BE2C (cell line): ENCODE measurements at regions not wholly inside any gene's neighbourhood (a gene's known extent, or its start where the extent isn't known, plus 50 kb on each side); places are given as distances from the start of the nearest gene placed in this dataset.

Source experiments
- DNase-seq: peaks from one replicate; pipeline ENCODE4 v3.0.0-alpha.2; 2020
- H3K27me3 ChIP-seq: fragments of 250-450 bp; sonication (Bioruptor Pico); 2 replicates; pipeline ENCODE4 v1.5.1; 2020; ENCODE audit warnings: mild to moderate bottlenecking
- H3K36me3 ChIP-seq: fragments of 250-450 bp; sonication (Bioruptor Pico); 2 replicates; pipeline ENCODE4 v1.5.1; 2020; ENCODE audit warnings: mild to moderate bottlenecking
- H3K4me1 ChIP-seq: fragments of 250-450 bp; sonication (Bioruptor Pico); 2 replicates; pipeline ENCODE4 v1.5.1; 2020
- H3K4me3 ChIP-seq: 2 replicates; pipeline ENCODE4 v1.5.1; 2011; ENCODE audit warnings: low read depth, low read length
- H3K9me3 ChIP-seq: fragments of 250-450 bp; sonication (Bioruptor Pico); 2 replicates; pipeline ENCODE4 v1.5.1; 2020
- CTCF ChIP-seq: IDR thresholded peaks from 2 replicates; pipeline ENCODE4 v1.5.1; 2012; ENCODE audit warnings: mild to moderate bottlenecking, low read depth, low read length

GRCh38 chrX:134171661-134172587 is 65.1 kb upstream of the CCDC160 start:
- no peak for TF ChIP-seq CTCF
- no peaks in the 10 kb centered on the region for H3K36me3 ChIP-seq
- H3K9me3 ChIP-seq = no peaks in the 10 kb centered on the region
- H3K27me3 ChIP-seq = peaks cover 26% of the 10 kb centered on the region
- H3K4me1 ChIP-seq = no peaks in the 10 kb centered on the region
- H3K4me3 ChIP-seq = peak overlapping the region; percentile 51
- no peak for DNase-seq

- DNase-seq = no peak
Observed at GRCh38 chrX:134172588-134173259, 64.3 kb upstream of the CCDC160 start.

GRCh38 chrX:134173541-134174272 is 63.3 kb upstream of the CCDC160 start:
- H3K4me3 ChIP-seq = no peak overlapping the region
- H3K9me3 ChIP-seq = no peaks in the 10 kb centered on the region
- H3K36me3 ChIP-seq = no peaks in the 10 kb centered on the region
- DNase-seq = no peak
- peaks cover 26% of the 10 kb centered on the region for H3K27me3 ChIP-seq
- no peak for TF ChIP-seq CTCF
- H3K4me1 ChIP-seq = no peaks in the 10 kb centered on the region

More at GRCh38 chrX:134172588-134173259, 64.3 kb upstream of the CCDC160 start:
- Histone ChIP-seq H3K9me3 (no peaks in the 10 kb centered on the region), H3K4me1 (no peaks in the 10 kb centered on the region), H3K36me3 (no peaks in the 10 kb centered on the region), H3K27me3 (peaks cover 26% of the 10 kb centered on the region), H3K4me3 (peak overlapping the region; percentile 51)
- TF ChIP-seq CTCF = no peak

- Histone ChIP-seq H3K27me3 (peaks cover 26% of the 10 kb centered on the region), H3K36me3 (no peaks in the 10 kb centered on the region), H3K4me1 (no peaks in the 10 kb centered on the region), H3K9me3 (no peaks in the 10 kb centered on the region), H3K4me3 (no peak overlapping the region)
- TF ChIP-seq CTCF = no peak
- no peak for DNase-seq
Observed at GRCh38 chrX:134174273-134174660, 62.7 kb upstream of the CCDC160 start.

- Histone ChIP-seq H3K4me3 (no peak overlapping the region), H3K27me3 (peaks cover 26% of the 10 kb centered on the region), H3K9me3 (no peaks in the 10 kb centered on the region), H3K36me3 (no peaks in the 10 kb centered on the region), H3K4me1 (no peaks in the 10 kb centered on the region)
- no peak for DNase-seq
- no peak for TF ChIP-seq CTCF
Observed at GRCh38 chrX:134174859-134175258, 62.1 kb upstream of the CCDC160 start.
